ENCODE measurements at regions not wholly inside any gene's neighbourhood (a gene's known extent, or its start where the extent isn't known, plus 50 kb on each side); places are given as distances from the start of the nearest gene placed in this dataset.
A peak's percentile ranks its signal among the peaks of the same experiment; 100 is the strongest.
"Not testable (repeated sequence)": the region's sequence is repeated elsewhere in the genome, so short reads cannot be mapped to it uniquely, and the experiment has no call there.

DNA sequence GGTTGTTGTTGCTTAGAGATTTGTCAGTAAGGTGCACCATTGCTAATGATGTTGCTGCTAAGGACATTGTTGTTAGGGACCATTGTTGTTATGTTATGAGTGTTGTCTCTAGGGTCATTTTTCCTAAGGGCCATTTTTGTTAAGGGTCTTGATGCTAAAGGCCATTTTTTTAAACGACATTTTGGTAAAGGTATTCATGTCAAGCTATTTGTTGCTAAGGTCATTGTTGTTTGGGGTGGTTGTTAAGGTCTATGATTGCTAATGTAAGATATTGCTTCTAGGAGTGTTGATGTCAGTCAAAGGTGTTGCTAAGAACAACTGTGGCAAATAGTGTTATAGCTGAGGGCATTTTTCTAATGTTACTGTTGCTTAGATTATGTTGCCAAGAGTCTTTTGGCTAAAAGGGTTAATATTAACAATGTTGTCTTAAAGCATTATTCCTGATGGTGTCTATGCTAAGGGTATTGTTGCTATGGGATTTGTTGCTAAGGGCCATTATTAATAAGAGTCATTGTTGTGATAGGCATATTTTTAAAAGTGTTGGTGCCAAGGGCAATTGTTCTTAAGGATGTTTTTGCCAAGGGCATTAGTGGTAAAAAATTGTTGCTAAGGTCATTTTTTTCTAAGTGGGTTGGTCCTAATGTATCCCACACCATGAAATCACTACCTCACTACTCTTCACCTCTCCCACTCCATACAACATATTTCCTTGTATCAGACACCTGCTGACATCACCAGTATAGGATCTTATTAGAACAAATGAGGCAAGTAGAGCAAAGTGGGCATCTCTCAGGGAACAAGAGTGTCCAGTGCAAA, 56.2 kb downstream of the SPATA31A6 start:
- not testable (repeated sequence) for DNase-seq

DNA sequence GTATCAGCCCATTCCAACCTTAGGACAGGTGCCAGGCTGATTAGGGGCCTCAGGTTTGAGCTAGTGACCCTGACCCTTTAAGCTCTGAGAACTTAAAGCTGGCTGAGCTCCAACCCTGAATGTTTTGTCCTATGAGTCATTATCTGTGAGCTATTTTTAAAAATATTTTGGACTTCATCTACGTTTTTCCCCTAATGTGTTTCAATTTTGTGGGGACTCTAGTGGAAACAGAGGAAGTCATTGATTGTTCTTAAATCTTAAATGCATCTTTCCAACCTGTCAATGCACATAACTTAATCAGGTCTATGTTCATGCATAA, 56.8 kb downstream of the SPATA31A6 start:
- not testable (repeated sequence) for DNase-seq

DNA sequence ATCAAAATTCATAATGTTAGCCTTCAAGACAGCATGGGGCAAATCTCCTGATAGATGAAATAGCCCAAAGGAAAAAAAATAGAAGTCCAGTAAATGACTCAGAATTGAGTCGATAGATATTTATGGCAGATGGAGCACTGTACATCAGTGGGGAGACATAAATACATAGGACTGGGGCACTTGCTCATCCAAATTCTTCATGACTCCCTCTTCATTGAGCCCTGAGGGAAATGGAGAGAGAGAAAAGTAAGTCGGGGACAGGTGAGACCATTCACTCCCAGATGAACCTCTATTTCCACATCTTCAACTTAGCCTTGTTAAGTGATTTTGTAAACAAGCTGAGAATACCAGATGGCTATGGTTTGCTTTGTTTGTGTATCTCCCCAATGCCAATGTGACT, 59.8 kb downstream of the SPATA31A6 start:
- DNase-seq, result peak; percentile 13

DNA sequence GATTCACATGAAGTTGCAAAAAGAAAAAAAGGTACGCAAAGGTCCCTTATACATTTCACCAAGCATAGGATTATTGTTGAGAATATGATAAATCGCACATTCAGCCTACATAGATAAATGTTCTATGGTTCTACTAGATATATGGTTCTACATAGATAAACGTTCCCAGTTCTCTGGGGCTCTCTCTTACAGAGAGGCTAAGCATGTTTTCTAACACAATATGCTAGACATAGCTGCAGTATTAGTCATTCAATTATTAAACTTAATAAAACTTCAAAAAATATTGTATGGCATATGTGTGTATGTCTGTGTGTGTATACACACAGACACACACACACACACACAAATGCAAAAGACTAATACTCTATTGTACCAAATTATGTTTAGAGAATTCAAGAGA, 60.4 kb downstream of the SPATA31A6 start:
- DNase-seq, result not testable (repeated sequence)

DNA sequence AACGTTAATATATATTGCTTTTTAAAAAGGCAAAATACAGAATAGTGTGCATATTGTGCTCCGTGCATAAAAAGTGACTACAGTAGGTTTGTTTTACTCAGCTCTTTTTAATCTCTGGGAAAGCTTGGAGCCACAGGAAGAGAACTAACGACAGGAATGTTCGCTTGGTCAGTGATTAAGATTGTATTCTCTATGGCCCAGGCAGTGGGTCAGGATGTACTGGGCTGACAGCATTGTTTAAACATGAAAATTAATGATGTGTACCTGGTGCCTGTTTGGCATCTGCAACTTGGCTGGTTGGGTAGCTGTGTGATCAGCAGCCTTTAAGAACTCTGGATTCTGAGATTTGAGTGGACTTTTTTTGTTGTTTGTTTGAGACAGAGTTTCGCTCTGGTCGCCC, 85.3 kb downstream of the SPATA31A6 start:
- not testable (repeated sequence) for DNase-seq

DNA sequence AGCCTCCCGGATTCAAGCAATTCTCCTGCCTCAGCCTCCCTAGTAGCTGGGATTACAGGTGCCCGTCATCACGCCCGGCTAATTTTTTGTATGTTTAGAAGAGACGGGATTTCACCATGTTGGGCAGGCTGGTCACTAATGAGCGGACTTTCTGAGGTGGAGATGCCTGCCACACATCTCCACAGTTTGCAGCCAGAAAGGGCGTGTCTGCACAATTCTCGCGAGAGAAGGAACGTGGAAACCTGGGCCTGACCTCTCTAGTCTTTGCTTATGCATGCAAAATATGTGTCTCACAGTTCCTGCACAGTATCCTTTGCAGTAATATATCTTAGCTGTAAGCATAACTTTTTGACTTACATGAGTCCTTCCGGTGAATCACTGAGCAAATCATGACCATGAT, 85.7 kb downstream of the SPATA31A6 start:
- not testable (repeated sequence) for DNase-seq

DNA sequence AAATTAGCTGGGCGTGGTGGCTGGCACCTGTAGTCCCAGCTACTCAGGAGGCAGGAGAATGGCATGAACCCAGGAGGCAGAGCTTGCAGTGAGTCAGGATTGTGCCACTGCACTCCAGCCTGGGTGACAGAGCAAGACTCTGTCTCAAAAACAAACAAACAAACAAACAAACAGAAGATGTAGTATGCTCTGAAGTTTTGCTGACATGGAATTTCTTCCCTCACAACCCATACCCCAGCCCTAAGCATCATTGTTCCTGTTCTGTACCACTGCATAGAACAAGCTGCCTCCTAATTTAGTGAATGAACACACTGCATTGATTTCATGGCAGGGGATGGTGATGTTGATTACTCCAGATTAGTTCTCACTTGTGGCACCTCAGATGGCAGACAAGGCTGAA, 89.7 kb downstream of the SPATA31A6 start:
- not testable (repeated sequence) for DNase-seq

DNA sequence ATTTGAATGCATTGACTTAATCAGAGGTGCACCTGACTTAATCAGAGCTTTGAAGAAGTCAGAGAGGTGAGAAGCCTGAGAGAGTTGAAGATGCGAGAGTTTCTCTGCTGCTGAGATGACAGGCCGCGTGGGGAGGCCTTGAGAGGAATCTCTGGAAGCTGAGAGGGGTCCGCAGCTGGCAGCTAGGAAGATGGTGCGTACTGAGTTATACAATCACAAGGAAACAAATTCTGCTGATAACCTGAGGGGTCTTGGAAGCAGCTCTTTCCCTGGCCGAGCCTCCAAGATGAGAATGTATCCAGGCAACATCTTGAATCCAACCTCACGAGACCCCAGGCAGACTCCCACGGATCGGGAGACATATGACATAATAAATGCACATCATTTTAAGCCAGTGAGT, 91.7 kb downstream of the SPATA31A6 start:
- DNase-seq, result no peak

DNA sequence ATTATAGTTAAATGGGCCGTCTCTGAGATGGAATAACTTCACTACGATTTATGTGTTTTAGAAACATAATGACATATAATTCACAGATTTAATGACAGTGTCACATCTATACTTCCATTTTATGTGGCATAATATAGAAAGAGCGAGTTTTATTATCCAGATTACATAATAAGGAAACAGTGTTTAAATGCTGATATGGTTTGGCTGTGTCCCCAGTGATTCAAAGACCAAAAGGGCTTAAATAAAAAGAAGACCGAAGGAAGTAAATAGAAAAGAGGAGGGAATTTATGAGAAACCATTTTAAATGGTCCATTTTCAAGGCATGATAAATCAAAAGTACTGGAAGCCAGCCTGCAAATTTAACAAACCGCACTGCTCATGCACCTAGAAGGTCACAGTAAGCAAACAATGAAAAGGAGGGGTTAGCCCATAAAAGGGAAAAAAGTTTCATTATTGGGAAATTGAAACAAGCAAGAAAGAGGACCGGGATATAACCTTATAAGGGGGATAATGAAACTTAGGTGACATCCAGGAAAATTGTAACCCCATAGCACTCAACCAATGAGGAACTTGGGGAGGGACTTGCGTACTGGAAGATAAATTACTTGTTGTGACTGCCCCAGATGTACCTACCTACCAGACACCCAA, 99.2 kb downstream of the SPATA31A6 start:
- DNase-seq, result not testable (repeated sequence)

DNA sequence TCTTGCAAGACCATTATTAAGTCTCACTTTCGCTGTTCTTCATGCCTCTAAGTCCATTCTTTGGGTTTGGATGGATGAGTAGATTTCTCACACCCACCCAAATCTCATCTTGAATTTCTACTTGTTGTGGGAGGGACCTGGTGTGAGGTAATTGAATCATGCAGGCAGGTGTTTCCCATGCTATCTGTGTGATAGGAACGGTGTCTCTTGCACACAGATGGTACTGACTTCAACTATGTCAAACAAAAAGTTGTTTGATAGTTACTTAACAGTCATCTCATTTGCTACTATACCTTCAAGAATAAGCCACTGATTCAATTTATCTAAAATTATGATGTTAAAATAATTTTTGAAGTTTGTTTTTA, 99.7 kb downstream of the SPATA31A6 start:
- not testable (repeated sequence) for DNase-seq

DNA sequence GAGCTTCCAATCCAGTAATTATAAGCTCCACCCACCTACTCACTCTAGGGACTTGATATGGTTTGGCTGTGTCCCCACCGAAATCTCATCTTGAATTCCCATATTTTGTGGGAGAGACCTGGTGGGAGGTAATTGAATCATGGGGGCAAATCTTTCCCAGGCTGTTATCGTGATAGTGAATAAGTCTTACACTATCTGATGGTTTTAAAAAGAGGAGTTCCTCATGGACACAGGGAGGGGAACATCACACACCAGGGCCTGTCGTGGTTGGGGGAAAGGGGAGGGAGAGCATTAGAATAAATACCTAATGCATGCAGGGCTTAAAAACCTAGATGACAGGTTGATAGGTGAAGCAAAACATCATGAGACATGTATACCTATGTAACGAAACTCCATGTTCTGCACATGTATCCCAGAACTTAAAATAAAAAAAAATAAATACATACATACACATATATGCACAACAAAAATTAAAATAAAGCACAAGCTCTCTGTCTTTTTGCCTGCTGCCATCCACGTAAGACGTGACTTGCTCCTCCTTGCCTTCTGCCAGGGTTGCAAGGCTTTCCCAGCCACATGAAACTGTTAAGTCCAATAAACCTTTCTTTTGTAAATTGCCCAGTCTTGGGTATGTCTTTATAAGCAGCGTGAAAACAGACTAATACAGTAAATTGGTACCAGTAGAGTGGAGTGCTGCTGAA, 102.8 kb downstream of the SPATA31A6 start:
- not testable (repeated sequence) for DNase-seq

DNA sequence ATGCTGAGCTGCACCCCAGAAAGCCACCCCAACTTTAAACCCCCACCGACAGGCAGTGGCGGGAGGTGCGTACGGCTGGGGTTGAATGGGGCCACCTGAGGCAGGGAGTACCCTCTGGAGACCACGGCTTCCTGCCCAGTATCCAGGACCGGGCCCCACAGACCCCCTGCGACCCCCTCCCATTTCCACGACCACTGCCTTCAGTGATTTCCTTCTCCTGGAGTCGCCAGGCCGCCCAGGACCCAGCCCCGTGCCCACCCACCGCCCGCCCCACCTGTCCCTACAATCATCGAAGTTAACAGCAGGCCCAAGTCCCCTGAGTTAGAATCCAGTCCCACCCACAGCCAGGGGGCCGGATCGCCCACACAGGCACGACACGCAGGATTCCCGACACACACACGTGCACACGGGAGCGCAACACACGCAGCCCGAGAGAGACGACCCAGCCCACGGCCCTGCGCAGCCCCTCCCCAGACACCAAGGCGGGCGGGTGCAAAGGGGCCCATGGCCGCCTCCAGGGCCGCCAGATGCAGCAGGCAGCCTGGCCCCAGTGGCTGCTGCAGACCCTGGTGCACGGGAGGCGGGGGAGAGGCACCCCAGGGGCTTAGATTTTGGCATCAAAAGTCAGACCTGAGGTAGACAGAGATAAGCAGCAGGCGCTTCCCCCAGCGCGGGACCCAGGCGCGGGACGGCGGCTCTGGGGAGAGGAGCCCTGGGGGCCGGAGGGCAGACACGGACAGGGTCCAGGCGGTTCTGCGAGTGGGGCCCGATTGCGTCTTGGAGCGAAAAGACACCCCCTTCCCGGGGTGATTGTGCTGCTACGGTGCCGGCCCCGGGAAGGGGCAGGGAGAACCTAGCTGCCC, 104.8 kb downstream of the SPATA31A6 start:
- not testable (repeated sequence) for DNase-seq

DNA sequence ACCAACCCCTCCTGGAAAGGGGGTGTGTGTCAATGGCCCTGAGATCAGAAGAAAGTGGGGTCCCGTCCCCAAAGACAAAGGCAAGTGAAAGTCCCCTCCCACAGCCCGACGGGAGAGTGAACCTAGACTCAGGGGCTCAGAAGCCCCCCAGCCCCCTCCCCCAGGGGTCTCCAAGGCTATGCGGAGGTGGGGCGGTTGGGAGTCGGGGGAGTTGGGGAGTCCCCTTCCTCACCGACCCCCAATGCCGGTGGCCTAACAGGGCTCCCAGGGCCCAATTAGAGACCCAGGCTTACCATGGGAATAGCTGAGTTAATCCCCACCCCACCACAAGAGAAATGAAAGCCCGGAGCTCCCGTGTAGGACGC, 105.4 kb downstream of the SPATA31A6 start:
- DNase-seq, result not testable (repeated sequence)

DNA sequence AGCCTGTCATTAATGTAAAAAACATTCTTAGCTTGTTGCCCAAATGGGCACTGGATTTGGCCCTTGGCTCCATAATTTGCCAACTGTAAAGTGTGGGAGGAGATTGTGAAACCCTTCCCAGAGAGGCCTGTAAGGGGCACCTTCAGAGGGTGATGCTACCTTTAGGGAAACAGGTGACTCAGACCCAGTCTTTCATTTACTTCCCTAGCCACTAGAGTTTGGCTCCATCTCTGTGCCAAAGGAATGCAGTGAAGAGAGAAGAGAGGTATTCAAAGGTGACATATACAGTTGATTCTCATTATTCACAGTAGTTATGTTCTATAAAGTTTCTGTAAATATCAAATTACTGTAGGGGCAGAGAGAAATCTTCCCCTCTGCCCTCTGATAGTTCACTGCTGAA, 116.7 kb downstream of the SPATA31A6 start:
- not testable (repeated sequence) for DNase-seq

DNA sequence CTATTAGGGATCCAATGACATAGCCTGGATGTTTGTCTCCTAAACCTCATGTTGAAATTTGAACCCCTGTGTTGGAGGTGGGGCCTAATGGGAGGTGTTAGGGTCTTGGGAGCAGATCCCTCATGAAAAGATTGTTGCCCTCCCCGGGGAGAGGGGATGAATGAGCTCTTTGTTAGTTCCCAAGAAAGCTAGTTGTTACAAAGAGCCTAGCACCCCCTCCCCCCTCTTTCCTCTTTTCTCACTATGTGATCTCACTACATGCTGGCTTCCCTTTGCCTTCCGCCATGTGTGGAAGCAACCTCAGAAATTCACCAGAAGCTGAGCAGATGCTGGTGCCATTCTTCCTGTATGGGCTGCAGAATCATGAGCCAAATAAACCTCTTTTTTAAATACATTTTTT, 123.2 kb downstream of the SPATA31A6 start:
- DNase-seq, result not testable (repeated sequence)

DNA sequence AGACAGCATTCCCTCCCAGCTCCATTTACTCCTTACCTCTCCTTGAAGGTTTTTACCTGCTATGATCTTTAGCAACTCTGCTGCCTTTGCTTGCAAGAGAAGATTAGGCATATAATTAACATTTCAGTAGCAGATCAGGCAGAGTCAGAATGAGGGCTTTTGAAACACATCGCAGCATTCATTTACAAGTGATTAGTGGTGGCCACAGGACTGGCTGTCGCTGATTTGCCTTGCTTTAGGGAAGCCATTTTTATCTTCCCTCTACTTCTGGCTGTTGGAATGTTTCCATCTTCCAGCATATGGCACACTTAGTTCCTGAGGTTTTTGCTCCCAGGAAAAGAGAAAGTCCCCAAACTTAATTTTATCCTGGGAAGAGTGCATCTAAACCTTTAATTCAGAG, 124.0 kb downstream of the SPATA31A6 start:
- not testable (repeated sequence) for DNase-seq

DNA sequence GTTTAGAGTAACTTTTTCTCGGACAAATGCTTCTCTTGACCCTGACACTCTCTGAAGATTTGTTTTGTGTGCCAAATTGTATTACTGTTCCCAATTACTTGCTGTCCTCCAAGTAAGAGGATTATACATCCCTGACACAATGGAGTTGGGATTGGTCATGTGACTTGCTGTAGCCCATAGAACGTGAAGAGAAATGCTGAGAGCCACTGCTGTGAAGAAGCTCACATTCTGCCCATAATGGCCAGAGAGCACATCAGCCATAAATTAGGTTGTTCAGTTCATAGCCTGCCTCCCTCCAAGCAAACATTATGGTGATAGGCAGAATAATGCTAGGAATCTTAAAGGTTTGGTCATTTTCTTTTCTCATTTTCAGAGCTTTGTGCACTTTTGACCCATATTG, 127.5 kb downstream of the SPATA31A6 start:
- not testable (repeated sequence) for DNase-seq

DNA sequence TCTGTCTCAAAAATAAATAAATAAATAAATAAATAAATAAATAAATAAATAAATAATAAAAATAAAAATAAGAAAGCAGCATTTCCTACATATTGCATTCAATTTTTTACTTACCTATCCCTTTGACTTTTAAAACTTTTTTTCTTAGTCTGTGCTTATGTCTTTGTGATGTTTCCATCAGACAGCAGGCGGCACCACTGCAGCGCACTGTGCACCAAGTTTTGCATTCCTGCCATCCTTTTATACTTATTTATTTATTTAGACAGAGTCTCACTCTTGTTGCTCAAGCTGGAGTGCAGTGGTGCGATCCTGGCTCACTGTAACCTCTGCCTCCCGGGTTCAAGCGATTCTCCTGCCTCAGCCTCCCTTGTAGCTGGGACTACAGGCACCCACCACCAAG, 132.6 kb downstream of the SPATA31A6 start:
- DNase-seq, result not testable (repeated sequence)

DNA sequence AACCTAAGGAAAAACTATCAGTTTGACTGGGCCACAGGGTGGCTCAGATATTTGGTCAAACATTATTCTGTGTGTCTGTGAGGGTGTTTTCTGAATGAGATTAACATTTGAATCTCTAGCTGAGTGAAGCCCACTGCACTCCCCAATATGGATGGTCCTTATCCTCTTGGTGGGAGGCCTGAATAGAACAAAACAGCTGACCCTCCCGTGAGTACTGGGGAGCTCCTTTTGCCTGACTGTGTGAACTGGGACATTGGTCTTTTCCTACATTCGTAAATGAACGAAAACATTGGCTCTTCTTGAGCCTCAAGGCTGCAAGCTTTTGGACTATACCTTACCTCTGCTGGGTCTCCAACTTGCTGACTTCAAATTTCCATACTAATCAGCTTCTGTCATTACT, 134.2 kb downstream of the SPATA31A6 start:
- not testable (repeated sequence) for DNase-seq

DNA sequence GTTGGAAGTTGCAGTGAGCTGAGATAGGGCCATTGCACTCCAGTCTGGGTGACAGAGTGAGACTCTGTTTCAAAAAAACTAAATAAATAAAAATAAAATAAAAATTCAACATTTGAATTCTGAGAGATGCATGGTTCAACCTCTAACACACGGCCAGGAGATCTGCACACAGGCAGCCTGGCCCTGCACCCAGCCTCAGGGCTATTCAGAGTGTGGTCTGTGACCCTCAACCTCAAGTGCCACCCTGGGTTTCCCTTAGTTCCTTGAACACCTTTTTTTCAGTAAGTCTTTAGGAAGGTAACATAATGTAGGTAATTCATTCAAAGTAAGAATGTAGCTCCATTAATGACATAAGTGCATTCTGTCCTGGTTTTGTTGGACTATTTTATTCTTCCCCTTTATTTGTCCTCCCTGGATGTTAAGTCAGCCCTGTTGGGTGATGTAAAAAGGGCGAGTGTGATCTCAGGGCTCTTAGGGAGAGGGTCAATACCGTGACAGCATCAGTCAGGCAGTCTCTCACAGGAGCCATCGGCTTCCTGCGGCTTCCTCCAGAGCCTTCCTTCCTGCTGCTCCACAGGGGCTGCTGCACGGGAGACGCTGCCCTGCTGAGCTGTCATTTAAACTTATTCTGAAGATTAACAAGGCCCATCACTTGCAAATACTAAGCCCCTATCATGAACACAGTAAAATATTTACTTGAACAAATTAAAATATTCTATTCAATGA, 139.8 kb downstream of the SPATA31A6 start:
- not testable (repeated sequence) for DNase-seq

DNA sequence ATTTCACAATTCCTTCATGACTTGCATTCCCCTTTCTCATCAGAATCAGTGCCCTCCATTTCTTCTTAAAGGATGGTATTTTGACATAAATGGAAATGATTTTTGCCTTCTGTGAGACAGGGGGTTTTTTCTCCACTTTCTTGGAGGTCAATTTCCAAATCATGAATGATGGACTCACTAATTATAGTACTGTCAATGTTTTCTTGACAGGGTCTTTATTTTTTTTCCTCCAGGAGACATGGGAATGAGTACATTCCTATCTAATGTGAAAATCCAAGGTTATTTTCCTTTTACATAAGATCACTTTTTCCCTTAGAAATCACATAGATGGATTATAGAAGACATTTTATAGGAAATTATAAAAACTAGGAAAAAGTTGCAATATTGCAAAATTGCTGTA, 141.7 kb downstream of the SPATA31A6 start:
- DNase-seq, result not testable (repeated sequence)

DNA sequence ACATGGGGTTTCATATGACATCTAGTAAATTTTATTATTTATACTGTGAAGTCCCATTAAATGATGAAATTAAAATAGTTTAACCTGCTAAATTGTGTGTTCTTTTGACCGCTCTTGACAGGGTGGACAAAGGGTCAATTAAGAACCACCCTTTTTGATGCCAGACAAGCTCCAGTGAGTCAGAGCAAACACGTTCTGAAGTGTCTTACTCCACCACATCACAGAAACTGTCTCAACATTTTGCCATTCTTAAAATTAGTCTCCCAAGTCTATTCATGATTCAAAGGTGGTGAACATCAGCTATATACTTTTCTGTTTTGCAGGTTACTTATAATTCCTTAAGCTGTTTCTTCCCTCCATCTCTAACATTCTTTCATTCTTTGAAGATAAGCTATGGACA, 142.1 kb downstream of the SPATA31A6 start:
- not testable (repeated sequence) for DNase-seq
